ENCODE measurements at regions not wholly inside any gene's neighbourhood (a gene's known extent, or its start where the extent isn't known, plus 50 kb on each side); places are given as distances from the start of the nearest gene placed in this dataset.

DNA sequence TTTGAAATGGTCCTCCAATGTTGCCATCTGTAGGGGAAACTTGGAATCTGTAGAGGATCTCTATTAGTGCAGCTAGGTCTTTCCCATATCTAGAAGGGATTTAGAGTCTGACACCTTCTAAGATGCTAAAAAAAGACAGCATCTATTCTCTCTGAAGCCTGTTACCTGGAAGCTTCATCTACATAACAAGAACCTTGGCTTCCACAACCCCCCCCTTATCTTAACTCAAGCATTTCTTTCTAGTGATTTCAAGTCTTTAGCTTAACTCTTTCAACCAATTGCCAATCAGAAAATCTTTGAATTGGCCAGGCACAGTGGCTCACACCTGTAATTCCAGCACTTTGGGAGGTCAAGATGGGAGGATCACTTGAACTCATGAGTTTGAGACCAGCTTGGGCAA is 543.3 kb downstream of the TRHDE start:
- TF ChIP-seq, protein P1, sequence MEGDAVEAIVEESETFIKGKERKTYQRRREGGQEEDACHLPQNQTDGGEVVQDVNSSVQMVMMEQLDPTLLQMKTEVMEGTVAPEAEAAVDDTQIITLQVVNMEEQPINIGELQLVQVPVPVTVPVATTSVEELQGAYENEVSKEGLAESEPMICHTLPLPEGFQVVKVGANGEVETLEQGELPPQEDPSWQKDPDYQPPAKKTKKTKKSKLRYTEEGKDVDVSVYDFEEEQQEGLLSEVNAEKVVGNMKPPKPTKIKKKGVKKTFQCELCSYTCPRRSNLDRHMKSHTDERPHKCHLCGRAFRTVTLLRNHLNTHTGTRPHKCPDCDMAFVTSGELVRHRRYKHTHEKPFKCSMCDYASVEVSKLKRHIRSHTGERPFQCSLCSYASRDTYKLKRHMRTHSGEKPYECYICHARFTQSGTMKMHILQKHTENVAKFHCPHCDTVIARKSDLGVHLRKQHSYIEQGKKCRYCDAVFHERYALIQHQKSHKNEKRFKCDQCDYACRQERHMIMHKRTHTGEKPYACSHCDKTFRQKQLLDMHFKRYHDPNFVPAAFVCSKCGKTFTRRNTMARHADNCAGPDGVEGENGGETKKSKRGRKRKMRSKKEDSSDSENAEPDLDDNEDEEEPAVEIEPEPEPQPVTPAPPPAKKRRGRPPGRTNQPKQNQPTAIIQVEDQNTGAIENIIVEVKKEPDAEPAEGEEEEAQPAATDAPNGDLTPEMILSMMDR (optimal IDR thresholded peaks at IDR 0.05 in 1 of 3, IDR thresholded peaks at IDR 0.05 in 1 of 3, conservative IDR thresholded peaks at IDR 0.05 in 1 of 3; ENCODE audit: extremely low read depth in 1 of 3, insufficient read depth in 2 of 3, low read length in 3 of 3) = no peak
- no peak for TF ChIP-seq EZH2 (IDR thresholded peaks at IDR 0.05; ENCODE audit: low read length)

Data from keratinocyte (primary cell).